ENCODE measurements at regions not wholly inside any gene's neighbourhood (a gene's known extent, or its start where the extent isn't known, plus 50 kb on each side); places are given as distances from the start of the nearest gene placed in this dataset.

- DNase-seq = no peak
Measured at GRCh38 chr11:69974528-69974927, 103.6 kb upstream of the ANO1 start.

DNA sequence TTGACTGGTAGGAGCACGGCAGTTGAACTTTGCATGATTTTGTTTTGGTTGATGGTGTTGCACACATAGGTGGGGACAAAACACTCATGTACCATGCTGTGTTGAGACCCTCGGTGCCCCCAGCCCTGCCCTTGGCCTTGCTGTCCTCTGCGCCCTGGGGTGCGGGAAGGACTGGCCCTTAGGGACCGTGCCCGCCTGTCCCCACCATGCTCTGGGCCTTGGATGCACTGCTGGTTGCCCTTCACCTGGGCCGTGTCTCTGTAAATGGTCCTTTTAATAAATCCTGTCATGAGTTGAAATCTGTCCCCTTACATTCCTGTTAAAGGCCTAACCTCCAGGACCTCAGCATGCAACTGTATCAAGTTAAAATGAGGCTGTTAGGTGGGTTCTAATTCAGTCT lies 102.3 kb upstream of the ANO1 start:
- no peak for DNase-seq

GRCh38 chr11:69976794-69977193 lies 101.3 kb upstream of the ANO1 start:
- DNase-seq = no peak

GRCh38 chr11:69977951-69978350 lies 100.2 kb upstream of the ANO1 start:
- DNase-seq = no peak

DNA sequence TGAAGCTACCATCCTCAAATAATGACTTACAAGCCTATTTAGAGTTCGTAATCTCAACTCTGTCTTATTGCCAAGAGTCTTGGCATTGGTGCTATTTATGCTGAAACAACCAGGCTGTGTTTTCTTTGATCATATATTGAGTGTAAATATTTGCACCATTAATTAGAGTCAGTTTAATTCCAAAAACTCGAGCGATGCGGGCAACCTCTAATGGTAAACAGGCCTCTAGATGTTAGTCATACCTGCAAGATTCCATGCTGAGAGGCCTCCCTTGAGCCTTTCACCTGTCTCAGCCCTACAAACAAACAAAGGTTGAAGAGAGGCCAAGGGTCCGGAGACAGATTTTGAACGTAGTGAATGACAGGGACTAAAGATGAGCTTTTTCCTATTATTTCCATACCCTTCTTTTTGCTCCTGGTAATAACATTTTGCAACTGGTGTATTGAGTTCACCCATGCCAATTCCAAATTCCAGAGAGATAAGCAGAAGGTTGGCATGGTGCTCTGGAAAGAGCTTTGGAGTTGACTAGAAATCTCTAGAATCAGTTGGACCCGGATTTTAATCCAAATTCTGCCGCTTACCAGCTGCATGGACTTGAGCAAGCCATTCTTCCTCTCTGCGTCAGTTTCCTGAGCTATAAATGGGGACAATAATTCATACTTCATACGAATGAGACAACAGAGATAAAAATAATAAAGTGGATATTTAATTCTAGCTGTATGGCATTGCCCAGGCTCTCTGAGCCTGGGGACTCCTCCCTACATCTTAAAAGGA lies 99.1 kb upstream of the ANO1 start:
- no peak for DNase-seq

- no peak for DNase-seq
Measured at GRCh38 chr11:69979632-69980031, 98.5 kb upstream of the ANO1 start.

- no peak for DNase-seq
Measured at GRCh38 chr11:69981119-69981784, 96.9 kb upstream of the ANO1 start.

- DNase-seq = no peak
Measured at GRCh38 chr11:69982690-69983570, 95.2 kb upstream of the ANO1 start.

DNA sequence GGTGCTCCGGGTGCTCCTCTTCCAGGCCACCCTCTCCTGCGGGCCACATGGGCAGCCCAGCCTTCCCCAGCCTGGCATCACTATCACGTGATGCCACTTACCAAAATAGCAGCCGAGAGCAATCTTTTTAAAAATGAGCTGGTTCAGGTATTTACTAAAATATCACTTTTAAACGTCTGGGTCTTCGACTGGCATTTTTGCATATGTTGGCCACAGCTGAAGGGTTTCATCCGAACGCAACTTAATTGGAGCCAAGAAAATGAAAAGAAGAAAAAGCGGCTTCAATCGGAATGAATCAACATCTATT lies 94.6 kb upstream of the ANO1 start:
- no peak for DNase-seq

- DNase-seq = no peak
Measured at GRCh38 chr11:69983897-69984438, 94.1 kb upstream of the ANO1 start.

GRCh38 chr11:69984457-69985261 lies 93.5 kb upstream of the ANO1 start:
- DNase-seq = no peak

DNA sequence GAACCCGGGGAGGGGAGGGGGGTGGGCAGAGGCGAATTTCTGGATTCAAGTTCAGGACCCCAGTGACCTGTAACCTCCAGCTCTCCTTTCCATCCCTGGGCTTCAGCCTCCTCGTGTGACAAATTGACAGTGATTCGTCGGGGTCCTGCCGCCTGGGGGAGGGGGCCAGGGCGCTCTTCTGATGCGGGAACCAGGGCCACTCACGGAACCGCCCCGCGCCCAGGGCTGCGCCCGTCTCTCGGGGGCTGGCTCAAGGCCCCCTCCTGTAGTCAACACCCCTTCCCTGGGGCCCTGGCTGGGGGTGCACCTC lies 92.8 kb upstream of the ANO1 start:
- DNase-seq = no peak

DNA sequence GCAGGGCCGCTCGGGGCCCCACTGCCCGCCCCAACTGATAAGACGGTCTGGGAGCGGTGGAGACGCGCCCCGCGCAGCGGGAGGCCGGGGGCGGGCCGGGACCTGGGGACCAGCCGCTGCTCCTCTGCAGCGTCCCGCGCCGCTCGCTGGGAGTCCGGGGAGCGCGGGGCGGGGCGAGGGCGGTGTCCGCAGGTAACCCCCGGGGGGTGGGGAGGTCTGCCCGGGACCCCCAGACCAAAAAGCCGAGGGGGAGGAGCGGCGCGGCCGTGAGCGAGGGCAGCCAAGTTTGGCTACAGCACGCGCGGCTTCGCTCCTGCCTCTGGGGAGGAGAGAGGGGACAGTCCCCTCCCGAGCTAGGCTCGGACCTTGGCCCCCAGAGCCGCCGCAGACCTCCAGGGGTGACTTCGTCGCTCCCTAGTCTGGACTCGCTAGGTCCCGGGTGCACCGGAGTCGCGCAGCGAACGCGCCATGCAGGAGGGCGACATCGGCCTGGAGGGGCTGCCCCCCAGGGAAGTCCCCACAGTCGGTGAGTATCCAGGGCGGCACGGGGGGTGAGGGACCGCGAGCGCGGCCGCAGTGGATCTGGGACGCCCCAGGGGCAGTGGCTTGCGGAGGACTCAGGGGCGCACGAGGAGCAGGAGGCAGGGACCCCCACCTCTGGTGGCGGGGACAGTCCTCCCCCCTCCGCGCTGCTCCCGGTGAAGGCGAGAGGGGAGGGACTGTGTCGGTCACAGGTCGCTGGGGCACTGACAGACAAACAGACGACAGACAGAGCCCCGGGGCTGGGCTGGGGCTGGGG lies 92.3 kb upstream of the ANO1 start:
- no peak for DNase-seq

- no peak for DNase-seq
Measured at GRCh38 chr11:69986440-69986787, 91.7 kb upstream of the ANO1 start.

DNA sequence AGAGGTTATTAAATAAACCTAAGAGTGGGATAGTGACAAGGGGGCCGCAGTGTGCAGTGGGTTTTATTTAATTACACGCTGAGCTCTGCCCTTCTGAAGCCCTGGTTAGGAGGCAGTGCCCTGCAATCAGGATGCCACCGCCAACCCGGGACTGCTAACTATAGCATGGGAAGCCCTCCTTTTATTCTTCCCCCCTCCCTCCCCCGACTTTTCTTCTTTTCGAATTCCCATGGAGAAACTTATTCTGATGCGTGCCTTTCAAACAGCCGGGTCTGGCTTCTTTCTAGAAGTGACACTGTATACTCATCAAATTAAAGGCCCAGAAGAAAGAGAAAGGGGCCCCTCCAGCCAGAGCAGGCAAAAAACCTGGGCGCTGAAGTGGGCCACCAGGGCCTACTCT lies 91.3 kb upstream of the ANO1 start:
- no peak for DNase-seq

DNA sequence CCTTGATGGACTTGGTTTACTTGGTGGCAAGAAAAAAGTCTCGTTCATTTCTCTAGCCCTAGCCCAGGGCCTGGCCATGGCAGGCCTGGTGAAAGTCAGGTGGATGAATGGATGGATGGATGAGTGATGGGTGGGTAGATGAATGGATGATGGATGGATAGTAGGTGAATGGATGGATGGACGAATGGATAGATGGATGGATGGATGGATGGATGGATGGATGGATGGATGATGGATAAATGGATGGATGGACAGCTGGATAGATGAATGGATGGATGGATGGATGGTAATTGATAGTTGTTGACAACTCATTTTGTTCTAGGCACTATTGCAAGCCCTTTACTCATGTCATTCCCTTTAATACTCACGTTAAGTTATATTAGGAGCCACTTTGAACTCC lies 86.1 kb upstream of the ANO1 start:
- no peak for DNase-seq

- no peak for DNase-seq
Measured at GRCh38 chr11:69992943-69993694, 85.0 kb upstream of the ANO1 start.

DNA sequence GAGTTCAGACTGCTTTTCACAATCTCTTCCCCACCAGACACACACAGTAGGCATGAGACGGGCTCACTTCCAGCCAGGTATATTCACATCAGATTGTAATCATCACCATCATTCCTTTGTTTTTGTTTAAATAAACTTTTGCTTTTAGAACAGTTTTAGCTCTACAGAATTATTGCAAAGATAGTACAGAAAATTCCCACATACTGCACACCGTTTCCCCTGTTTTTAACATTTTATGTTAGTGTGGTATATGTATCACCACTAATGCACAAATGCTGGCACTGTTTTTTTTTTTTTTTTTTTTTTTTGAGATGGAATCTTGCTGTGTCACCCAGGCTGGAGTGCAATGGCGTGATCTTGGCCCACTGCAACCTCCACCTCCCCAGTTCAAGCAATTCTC lies 83.3 kb upstream of the ANO1 start:
- no peak for DNase-seq

- DNase-seq = no peak
Measured at GRCh38 chr11:69995697-69996096, 82.4 kb upstream of the ANO1 start.

- DNase-seq = no peak
Measured at GRCh38 chr11:69996451-69996850, 81.7 kb upstream of the ANO1 start.

- DNase-seq = no peak
Measured at GRCh38 chr11:69997352-69997751, 80.8 kb upstream of the ANO1 start.
